Fibroblast of villous mesenchyme (primary cell): ENCODE measurements at regions not wholly inside any gene's neighbourhood (a gene's known extent, or its start where the extent isn't known, plus 50 kb on each side); places are given as distances from the start of the nearest gene placed in this dataset.

Source experiments
- DNase-seq: peaks from one replicate; pipeline ENCODE4 v3.0.0-alpha.2; 2010; ENCODE audit warnings: low read depth
- H3K4me3 ChIP-seq: 2 replicates; pipeline ENCODE4 v1.5.1; 2011; ENCODE audit warnings: low read depth, mild to moderate bottlenecking, low read length
- CTCF ChIP-seq: IDR thresholded peaks from 2 replicates; pipeline ENCODE4 v1.5.1; 2012; ENCODE audit warnings: low read depth, mild to moderate bottlenecking, low read length; ENCODE audit not compliant: insufficient read depth

GRCh38 chr1:83086346-83086745 lies 912.6 kb downstream of the TTLL7 start:
- no peak for DNase-seq
- TF ChIP-seq CTCF: no peak
- H3K4me3 ChIP-seq: no peak overlapping the region

- H3K4me3 ChIP-seq: no peak overlapping the region
- DNase-seq: no peak
- no peak for TF ChIP-seq CTCF
Observed at GRCh38 chr1:83083589-83084224, 915.2 kb downstream of the TTLL7 start.

- DNase-seq: no peak
- no peak for TF ChIP-seq CTCF
Observed at GRCh38 chr1:83077411-83077810, 921.5 kb downstream of the TTLL7 start.

GRCh38 chr1:83075107-83075506 lies 923.8 kb downstream of the TTLL7 start:
- H3K4me3 ChIP-seq: no peak overlapping the region
- TF ChIP-seq CTCF: no peak
- DNase-seq: no peak

More at GRCh38 chr1:83077411-83077810, 921.5 kb downstream of the TTLL7 start:
- H3K4me3 ChIP-seq: no peak overlapping the region

- no peak overlapping the region for H3K4me3 ChIP-seq
- DNase-seq: no peak
- no peak for TF ChIP-seq CTCF
Observed at GRCh38 chr1:83067954-83068353, 931.0 kb downstream of the TTLL7 start.

GRCh38 chr1:83065952-83066727 lies 932.8 kb downstream of the TTLL7 start:
- no peak for TF ChIP-seq CTCF
- no peak for DNase-seq
- no peak overlapping the region for H3K4me3 ChIP-seq
